Stomach (tissue), 4 donors: ENCODE measurements at regions not wholly inside any gene's neighbourhood (a gene's known extent, or its start where the extent isn't known, plus 50 kb on each side); places are given as distances from the start of the nearest gene placed in this dataset.

Experiments
- CTCF ChIP-seq, 7 experiments: fragments of 450-650 bp in 4 of 7; fragments of 200-600 bp in 3 of 7; sonication (generic) in 3 of 7; IDR thresholded peaks; one replicate each; pipeline ENCODE4 v1.5.1; 2016 to 2019; ENCODE audit warnings: antibody characterized with exemption in 7 of 7, control low read depth in 2 of 7, mild to moderate bottlenecking in 1 of 7
- EP300 ChIP-seq: sonication (generic); formaldehyde crosslinking; IDR thresholded peaks from one replicate; pipeline ENCODE4 v1.6.1; 2017; ENCODE audit warnings: antibody characterized with exemption
- POLR2A ChIP-seq, 4 donors: fragments of 450-650 bp; IDR thresholded peaks; one replicate each; pipeline ENCODE4 v1.6.1; 2016; ENCODE audit warnings: antibody characterized with exemption in 4 of 4, control low read depth in 2 of 4, mild to moderate bottlenecking in 1 of 4, moderate library complexity in 1 of 4
- POLR2AphosphoS5 ChIP-seq, 3 donors: sonication (generic); formaldehyde crosslinking; IDR thresholded peaks; one replicate each; pipeline ENCODE4 v1.6.1; 2016; ENCODE audit warnings: antibody characterized with exemption in 3 of 3

GRCh38 chr15:46467041-46467440, 832.2 kb downstream of the SQOR start:
- TF ChIP-seq POLR2AphosphoS5 (IDR thresholded peaks at IDR 0.05), result no peak
- no peak for TF ChIP-seq CTCF (IDR thresholded peaks at IDR 0.05)
- no peak for TF ChIP-seq POLR2A (IDR thresholded peaks at IDR 0.05)
- no peak for TF ChIP-seq EP300
